CD1c-positive myeloid dendritic cell (primary cell): ENCODE measurements at regions not wholly inside any gene's neighbourhood (a gene's known extent, or its start where the extent isn't known, plus 50 kb on each side); places are given as distances from the start of the nearest gene placed in this dataset.

Experiments
- DNase-seq: peaks from one replicate; pipeline ENCODE4 v3.0.0-alpha.2; 2016; ENCODE audit errors: extremely low spot score

DNA sequence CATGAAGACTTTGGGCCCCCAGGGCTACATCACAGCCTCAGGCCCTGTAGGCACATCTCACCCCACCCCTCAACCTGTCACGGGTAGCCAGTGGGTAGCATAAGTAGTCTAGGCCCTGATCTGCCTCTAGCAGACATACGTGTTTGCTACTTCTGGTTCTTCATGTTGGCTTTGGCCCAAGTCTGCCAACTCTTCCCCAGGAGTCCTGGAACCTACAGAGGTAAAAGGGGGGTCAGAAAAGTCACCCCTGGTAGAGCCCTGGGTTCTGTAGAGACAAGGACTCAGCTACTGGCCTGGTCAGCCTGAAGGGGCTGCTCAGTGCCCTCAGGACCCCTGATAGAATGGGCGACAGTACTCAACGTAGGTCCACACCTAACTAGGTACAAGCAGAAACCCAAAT is 67.5 kb upstream of the UNC5B start:
- DNase-seq = no peak

DNA sequence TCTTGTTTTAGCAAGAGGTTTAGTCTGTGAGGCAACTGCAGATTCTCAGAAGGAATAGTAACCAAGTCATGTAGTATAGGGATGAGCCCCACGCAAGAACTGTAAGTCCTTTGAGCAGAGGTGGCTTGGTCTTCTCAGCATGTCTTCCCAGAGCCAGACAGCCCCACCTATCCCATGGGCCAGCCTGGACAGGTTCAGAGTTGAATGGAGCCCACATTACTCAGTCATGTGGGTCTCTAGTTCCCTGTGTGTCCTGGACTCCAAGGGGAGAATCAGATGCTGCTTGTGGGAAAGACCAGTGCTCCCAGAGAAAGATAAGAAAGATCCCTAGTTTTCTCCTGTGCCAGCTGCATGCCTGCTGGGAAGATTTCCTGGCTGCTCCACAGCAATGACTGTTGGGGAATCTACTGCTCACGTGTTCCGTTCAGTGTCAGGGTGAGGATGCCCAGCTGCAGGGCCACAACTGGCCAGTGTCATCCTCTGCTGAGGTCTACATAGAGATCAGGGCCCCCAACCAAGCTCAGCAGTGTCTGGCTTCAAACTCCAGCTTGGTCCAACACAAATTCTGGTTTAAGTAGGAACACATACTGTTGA is 66.9 kb upstream of the UNC5B start:
- no peak for DNase-seq

DNA sequence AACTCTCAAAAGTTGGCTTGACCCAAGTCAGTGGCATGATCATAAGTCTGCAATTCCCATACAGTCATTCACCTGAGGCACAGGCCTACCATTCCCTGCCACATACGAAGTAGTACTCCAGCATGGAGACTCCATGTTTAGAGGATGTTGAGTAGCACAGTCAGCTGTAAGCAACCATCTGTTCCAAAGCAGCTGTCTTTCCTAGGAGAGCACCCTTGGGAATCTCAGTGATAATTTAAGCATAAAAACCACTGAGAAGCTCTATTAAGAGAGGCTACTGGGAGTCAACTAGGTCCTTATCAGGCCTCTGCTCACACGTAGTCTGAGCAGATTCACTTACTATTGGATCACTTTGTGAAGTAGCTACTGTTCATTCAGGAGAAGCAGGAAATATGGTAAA is 61.6 kb upstream of the UNC5B start:
- no peak for DNase-seq

DNA sequence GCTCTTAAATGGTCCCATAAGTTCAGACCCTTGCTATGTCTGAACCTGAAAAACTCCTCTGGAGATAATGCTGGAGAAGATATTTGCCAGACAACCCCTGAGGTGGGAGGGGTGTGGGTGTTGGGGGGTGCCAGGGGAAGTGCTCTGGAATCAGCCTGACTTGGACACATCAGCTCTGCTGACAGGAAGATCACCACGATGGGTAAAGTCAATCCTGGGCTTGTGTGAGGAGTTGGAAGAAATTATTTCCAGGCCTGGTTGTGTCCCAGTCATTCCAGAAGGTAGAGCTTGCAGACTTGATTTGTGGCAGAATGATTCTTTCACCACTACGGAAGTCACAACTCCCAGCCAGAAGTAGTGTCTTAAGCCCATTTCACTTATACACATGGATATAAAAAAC is 60.3 kb upstream of the UNC5B start:
- no peak for DNase-seq

DNA sequence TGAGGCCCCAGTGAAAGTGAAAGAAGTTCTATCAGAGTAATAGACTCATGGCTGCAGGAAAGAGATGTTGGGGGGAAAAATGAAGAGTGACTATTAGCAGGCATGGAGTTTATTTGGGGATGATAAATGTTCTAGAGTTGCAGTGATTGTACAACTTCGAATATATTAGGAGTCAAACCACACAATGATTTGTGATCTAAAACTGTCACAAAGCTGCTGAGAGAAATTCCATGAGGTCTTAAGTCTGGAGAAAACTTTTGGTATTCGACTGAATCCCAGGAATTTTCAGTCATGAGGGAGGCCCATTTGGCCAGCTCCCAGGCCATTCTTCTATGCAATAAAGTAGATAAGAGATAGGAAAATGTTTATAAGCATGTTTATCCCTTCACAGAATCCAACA is 55.9 kb upstream of the UNC5B start:
- no peak for DNase-seq

DNA sequence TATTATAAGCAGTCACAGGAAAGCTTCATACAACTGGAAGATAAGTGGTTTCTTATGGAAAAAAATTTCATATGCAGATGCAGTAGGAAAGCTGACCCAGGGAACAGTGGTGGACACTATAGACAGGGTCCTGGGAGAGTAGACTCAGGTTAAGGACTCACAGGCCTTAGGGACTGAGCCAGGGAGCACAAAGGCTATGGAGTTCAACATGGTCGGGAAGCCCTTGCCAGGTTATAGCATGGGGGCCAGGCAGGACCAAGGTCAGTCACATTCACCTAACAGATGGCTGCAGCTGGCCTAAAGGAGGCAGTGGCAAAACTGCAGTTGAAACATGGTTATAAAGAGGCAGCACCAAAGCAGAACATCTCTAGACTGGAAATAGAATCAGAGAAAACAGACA is 54.9 kb upstream of the UNC5B start:
- no peak for DNase-seq

DNA sequence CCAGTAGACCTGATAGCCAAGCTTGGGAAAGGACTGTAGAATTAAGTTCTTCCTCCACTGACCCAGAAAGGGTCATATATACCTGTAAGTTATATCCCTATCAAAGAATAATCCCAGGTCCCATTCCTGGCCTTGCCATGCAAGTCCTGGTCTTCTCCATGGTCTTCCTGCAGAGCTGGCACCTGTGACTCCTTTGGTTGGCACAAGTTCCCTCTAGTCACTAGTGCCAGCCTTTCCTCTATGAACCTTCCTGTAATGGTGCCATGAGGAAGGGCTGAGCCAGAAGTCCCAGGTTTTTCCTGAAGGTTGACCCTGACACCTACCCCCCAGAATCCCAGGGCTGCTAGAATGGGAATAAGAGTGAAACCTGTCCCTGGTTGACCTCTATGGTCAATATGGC is 54.1 kb upstream of the UNC5B start:
- no peak for DNase-seq

DNA sequence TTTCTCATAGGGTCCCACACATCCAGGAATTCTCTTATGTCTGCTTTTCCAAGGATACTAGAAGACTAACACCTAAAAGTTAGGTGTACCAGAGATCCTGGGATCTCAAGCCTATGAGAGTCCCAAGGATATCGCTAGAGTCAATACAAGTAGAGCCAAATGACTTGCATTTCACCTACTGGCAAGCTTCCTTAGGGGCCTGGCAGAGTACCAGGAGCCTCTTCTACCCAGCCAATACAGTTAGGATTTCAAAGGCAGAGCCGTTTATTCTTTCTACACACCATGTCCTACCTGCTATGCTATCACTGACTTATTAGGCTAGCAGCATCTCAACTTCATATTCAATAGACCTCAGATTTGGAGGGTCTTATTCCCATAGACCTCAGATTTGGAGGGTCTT is 53.5 kb upstream of the UNC5B start:
- no peak for DNase-seq

DNA sequence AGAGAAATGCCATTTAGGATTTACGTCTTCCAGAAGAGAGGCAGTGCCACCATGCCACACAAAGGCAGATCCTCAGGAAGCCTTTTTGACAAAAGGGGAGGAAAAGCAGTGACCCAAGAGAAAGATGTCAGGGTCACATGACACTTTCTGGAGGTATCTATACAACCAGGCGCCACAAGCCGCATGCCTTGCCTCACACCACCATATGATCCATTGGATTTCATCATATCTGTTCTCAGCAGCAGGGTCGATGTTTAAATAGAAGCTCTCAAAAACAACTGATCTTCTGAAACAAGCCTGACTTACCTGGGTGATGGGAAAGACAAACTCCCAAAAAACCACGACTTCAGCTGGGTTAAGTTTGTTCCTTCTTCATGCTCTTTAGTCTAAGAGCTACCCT is 52.5 kb upstream of the UNC5B start:
- no peak for DNase-seq

DNA sequence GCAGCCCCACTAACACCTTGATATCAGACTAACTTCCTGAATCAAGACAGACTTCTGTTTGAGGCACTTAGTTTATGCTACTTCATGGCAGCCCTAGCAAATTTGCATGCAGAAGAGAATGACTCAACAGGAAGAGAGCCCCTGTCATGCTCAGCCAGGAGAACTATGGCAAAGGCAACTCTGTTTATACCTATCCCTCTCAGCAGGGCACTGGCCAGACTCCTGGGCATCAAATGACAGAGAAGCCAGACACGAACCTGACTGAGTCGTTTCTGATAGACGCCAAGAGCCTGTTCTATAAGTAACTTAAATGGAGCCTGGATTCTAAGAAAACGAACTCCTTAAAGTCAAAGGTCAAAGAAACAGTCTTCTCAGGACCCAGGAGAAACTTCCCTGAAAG is 50.9 kb upstream of the UNC5B start:
- DNase-seq = no peak
